WTC11 (cell line): ENCODE measurements at regions not wholly inside any gene's neighbourhood (a gene's known extent, or its start where the extent isn't known, plus 50 kb on each side); places are given as distances from the start of the nearest gene placed in this dataset.

Source experiments
- ATAC-seq: fragments of 200-7000 bp; cut with Tn5 transposase; 2 replicates; pipeline ENCODE4 v1.10.0; 2021; ENCODE audit warnings: mild to moderate bottlenecking, moderate library complexity
- CTCF ChIA-PET: fragments of 300-600 bp; sonication (Branson Sonifier 250); formaldehyde crosslinking; loops from one replicate; lab custom pipeline; 2021; ENCODE audit warnings: antibody characterized with exemption; lab: Charles Lee
- POLR2A ChIA-PET: fragments of 350-600 bp; sonication (Branson Sonifier 250); formaldehyde crosslinking; loops from one replicate; lab custom pipeline; 2021; ENCODE audit warnings: antibody characterized with exemption; lab: Charles Lee
- DNase-seq: peaks from one replicate; pipeline ENCODE4 v3.0.0; 2021; ENCODE audit warnings: low spot score
- H3K27ac Mint-ChIP-seq: 2 replicates; pipeline ENCODE4 v1.8.0; 2021; ENCODE audit warnings: mixed read lengths
- H3K27me3 Mint-ChIP-seq: 2 replicates; pipeline ENCODE4 v1.8.0; 2021; ENCODE audit warnings: low read depth, mild to moderate bottlenecking, moderate library complexity, mixed read lengths
- H3K36me3 Mint-ChIP-seq: 2 replicates; pipeline ENCODE4 v1.8.0; 2021; ENCODE audit warnings: mixed read lengths
- H3K4me1 Mint-ChIP-seq: 2 replicates; pipeline ENCODE4 v1.8.0; 2022; ENCODE audit warnings: mixed read lengths
- H3K4me3 Mint-ChIP-seq: 2 replicates; pipeline ENCODE4 v1.8.0; 2021; ENCODE audit warnings: mild to moderate bottlenecking, moderate library complexity, mixed read lengths
- H3K9me3 Mint-ChIP-seq: 2 replicates; pipeline ENCODE4 v1.8.0; 2021; ENCODE audit warnings: mixed read lengths
- ATF1 ChIP-seq: sonication (generic); formaldehyde crosslinking; IDR thresholded peaks from 2 replicates; pipeline ENCODE4 v1.8.1; 2023; ENCODE audit warnings: mild to moderate bottlenecking, moderate library complexity, missing genetic modification reagents
- CREM ChIP-seq: sonication (generic); formaldehyde crosslinking; IDR thresholded peaks from 2 replicates; pipeline ENCODE4 v1.8.1; 2022; ENCODE audit warnings: mild to moderate bottlenecking, missing genetic modification reagents, moderate library complexity
- ELF4 ChIP-seq: sonication (generic); formaldehyde crosslinking; IDR thresholded peaks from 2 replicates; pipeline ENCODE4 v1.8.1; 2022; ENCODE audit warnings: low read depth, mild to moderate bottlenecking, moderate library complexity, missing genetic modification reagents
- EMX1 ChIP-seq: fragments of 250-450 bp; sonication (Bioruptor Pico); IDR thresholded peaks from 2 replicates; pipeline ENCODE4 v1.8.0; 2021; ENCODE audit warnings: mild to moderate bottlenecking
- GRHL2 ChIP-seq: fragments of 250-450 bp; sonication (Bioruptor Pico); IDR thresholded peaks from 2 replicates; pipeline ENCODE4 v1.8.0; 2022; ENCODE audit warnings: mild to moderate bottlenecking, moderate library complexity; ENCODE audit not compliant: insufficient replicate concordance, severe bottlenecking
- IRF2 ChIP-seq: sonication (generic); formaldehyde crosslinking; IDR thresholded peaks from 2 replicates; pipeline ENCODE4 v1.8.0; 2022; ENCODE audit warnings: low read depth, missing genetic modification reagents, borderline replicate concordance
- KAT7 ChIP-seq: sonication (generic); formaldehyde crosslinking; IDR thresholded peaks from 2 replicates; pipeline ENCODE4 v1.8.1; 2023; ENCODE audit warnings: missing genetic modification reagents, mild to moderate bottlenecking, borderline replicate concordance
- MXD4 ChIP-seq: fragments of 250-450 bp; sonication (Bioruptor Pico); IDR thresholded peaks from 2 replicates; pipeline ENCODE4 v1.8.0; 2021; ENCODE audit warnings: mild to moderate bottlenecking, moderate library complexity, borderline replicate concordance
- NR1H2 ChIP-seq: sonication (generic); formaldehyde crosslinking; IDR thresholded peaks from 2 replicates; pipeline ENCODE4 v1.9.0; 2021; ENCODE audit warnings: mild to moderate bottlenecking, moderate library complexity, missing genetic modification reagents
- OVOL2 ChIP-seq: fragments of 250-450 bp; sonication (Bioruptor Pico); IDR thresholded peaks from 2 replicates; pipeline ENCODE4 v1.9.0; 2021; ENCODE audit warnings: mild to moderate bottlenecking, borderline replicate concordance
- RELA ChIP-seq: sonication (generic); formaldehyde crosslinking; IDR thresholded peaks from 2 replicates; pipeline ENCODE4 v1.8.1; 2022; ENCODE audit warnings: missing genetic modification reagents, mild to moderate bottlenecking, borderline replicate concordance
- RORB ChIP-seq: fragments of 250-450 bp; sonication (Bioruptor Pico); IDR thresholded peaks from 2 replicates; pipeline ENCODE4 v1.9.0; 2021; ENCODE audit warnings: mild to moderate bottlenecking
- TEAD1 ChIP-seq: sonication (generic); formaldehyde crosslinking; IDR thresholded peaks from 2 replicates; pipeline ENCODE4 v1.8.0; 2022; ENCODE audit warnings: mild to moderate bottlenecking, missing genetic modification reagents
- TP53 ChIP-seq: sonication (generic); formaldehyde crosslinking; IDR thresholded peaks from 2 replicates; pipeline ENCODE4 v1.8.1; 2023; ENCODE audit warnings: mild to moderate bottlenecking, missing genetic modification reagents
- ZNF219 ChIP-seq: sonication (generic); formaldehyde crosslinking; IDR thresholded peaks from 2 replicates; pipeline ENCODE4 v1.8.0; 2023; ENCODE audit warnings: missing genetic modification reagents, mild to moderate bottlenecking, borderline replicate concordance
- ZNF317 ChIP-seq: sonication (generic); formaldehyde crosslinking; IDR thresholded peaks from 2 replicates; pipeline ENCODE4 v1.8.1; 2023; ENCODE audit warnings: low read depth, mild to moderate bottlenecking, moderate library complexity, missing genetic modification reagents, borderline replicate concordance
- ZNF671 ChIP-seq: fragments of 250-450 bp; sonication (Bioruptor Pico); IDR thresholded peaks from 2 replicates; pipeline ENCODE4 v1.8.0; 2021; ENCODE audit warnings: mild to moderate bottlenecking
- TF ChIP-seq, protein P1 (sequence below): fragments of 250-450 bp; sonication (Bioruptor Pico); conservative IDR thresholded peaks from 2 replicates; pipeline ENCODE4 v1.9.0; 2021; ENCODE audit warnings: mild to moderate bottlenecking
- TF ChIP-seq, protein P2 (sequence below): sonication (generic); formaldehyde crosslinking; IDR thresholded peaks from 2 replicates; pipeline ENCODE4 v1.8.1; 2023; ENCODE audit warnings: mild to moderate bottlenecking, missing genetic modification reagents
- TF ChIP-seq, protein P3 (sequence below): sonication (generic); formaldehyde crosslinking; IDR thresholded peaks from 2 replicates; pipeline ENCODE4 v1.8.1; 2022; ENCODE audit warnings: low read depth, mild to moderate bottlenecking, moderate library complexity, missing genetic modification reagents, borderline replicate concordance
- TF ChIP-seq, protein P4 (sequence below): fragments of 200-600 bp; IDR thresholded peaks from 2 replicates; pipeline ENCODE4 v1.8.0; 2022; ENCODE audit warnings: antibody characterized with exemption
- TF ChIP-seq, protein P5 (sequence below): sonication (generic); formaldehyde crosslinking; IDR thresholded peaks from 2 replicates; pipeline ENCODE4 v1.8.1; 2022; ENCODE audit warnings: mild to moderate bottlenecking, moderate library complexity, missing genetic modification reagents
- TF ChIP-seq, protein P6 (sequence below): fragments of 250-450 bp; sonication (Bioruptor Pico); IDR thresholded peaks from 2 replicates; pipeline ENCODE4 v1.9.0; 2021; ENCODE audit warnings: mild to moderate bottlenecking

DNA sequence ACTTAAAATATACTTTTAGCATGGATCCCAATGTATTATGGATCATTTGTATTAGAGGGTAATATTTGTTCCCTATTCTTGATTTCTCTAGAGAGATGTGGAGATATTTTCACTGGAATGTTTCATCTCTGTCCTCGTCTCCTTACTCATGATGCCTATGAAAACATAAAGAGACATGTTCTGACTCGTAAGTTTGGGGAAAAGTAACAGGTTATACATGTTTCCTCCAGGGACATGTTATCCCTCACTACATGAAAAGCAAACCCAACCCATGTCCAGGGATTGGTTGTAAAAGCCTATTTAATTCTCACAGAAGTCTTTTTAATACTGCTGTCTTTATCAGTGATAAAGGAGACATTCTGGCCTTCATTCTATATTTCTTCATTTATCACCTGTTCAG lies 621.4 kb downstream of the GABRG1 start (continued):
- TF ChIP-seq RELA (CRISPR knock-in tag) (no peak), EMX1 (CRISPR knock-in tag) (no peak), ZNF317 (CRISPR knock-in tag) (no peak), RORB (CRISPR knock-in tag) (no peak), TEAD1 (CRISPR knock-in tag) (no peak)
- TF ChIP-seq, protein P1, sequence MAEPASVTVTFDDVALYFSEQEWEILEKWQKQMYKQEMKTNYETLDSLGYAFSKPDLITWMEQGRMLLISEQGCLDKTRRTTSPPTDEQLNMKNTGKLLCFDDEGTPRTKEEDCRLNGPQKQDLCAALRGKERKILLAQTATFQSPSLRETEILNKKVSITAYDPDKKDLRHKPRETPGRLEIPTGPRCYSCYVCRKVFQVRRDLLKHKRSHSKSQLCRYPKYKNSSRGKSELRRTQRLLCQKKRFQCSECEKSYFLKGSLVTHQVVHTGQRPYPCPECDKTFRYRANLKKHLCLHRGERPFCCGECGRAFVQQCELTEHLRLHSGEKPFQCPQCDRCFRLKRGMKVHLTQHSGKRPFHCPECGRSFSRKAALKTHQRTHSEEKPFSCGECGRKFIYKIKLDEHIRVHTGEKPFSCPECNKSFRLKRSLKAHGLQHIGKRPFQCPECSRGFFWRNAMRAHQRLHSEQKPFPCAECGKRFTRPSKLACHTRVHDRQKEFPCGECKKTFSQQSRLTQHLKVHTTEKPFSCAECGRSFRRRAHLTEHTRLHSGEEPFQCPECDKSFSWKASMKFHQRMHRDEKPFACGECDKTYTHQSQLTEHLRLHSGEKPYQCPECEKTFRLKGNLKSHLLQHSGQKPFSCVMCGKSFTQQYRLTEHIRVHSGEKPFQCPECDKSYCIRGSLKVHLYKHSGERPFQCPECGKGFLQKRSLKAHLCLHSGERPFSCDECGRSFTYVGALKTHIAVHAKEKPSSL (CRISPR knock-in tag), result no peak
- TF ChIP-seq, protein P2, sequence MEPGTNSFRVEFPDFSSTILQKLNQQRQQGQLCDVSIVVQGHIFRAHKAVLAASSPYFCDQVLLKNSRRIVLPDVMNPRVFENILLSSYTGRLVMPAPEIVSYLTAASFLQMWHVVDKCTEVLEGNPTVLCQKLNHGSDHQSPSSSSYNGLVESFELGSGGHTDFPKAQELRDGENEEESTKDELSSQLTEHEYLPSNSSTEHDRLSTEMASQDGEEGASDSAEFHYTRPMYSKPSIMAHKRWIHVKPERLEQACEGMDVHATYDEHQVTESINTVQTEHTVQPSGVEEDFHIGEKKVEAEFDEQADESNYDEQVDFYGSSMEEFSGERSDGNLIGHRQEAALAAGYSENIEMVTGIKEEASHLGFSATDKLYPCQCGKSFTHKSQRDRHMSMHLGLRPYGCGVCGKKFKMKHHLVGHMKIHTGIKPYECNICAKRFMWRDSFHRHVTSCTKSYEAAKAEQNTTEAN (CRISPR knock-in tag), result no peak
- TF ChIP-seq, protein P3, sequence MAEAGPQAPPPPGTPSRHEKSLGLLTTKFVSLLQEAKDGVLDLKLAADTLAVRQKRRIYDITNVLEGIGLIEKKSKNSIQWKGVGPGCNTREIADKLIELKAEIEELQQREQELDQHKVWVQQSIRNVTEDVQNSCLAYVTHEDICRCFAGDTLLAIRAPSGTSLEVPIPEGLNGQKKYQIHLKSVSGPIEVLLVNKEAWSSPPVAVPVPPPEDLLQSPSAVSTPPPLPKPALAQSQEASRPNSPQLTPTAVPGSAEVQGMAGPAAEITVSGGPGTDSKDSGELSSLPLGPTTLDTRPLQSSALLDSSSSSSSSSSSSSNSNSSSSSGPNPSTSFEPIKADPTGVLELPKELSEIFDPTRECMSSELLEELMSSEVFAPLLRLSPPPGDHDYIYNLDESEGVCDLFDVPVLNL (CRISPR knock-in tag), result no peak
- TF ChIP-seq, all 79 proteins: peak for 0

DNA sequence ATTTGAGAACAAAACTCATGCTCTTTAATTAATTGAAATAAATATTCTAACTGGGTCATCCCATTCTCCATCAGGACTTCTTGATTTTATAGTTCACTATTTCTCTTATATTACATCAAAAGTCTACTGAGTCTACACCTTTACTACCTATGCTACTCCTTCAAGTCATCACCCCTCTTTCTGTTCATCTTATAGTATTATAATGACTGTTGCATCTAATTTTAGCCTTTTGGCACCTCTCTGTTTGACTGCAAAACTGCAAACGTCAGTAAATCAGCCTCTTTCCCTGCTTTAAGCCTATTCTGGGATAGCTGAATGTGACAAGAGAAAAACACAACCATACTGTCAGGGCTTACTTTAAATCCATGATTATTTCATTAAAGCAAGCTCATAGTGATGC lies 639.1 kb downstream of the GABRG1 start:
- no peaks in the 10 kb centered on the region for H3K27me3 Mint-ChIP-seq
- ChIA-PET CTCF (no interaction called here), POLR2A (no interaction called here)
- no peaks in the 10 kb centered on the region for H3K9me3 Mint-ChIP-seq
- no peak for DNase-seq
- H3K27ac Mint-ChIP-seq, result no peak overlapping the region
- no peak for ATAC-seq
- H3K4me3 Mint-ChIP-seq, result no peak overlapping the region
- TF ChIP-seq ZNF219 (CRISPR knock-in tag) (no peak), RELA (CRISPR knock-in tag) (no peak)
- no peaks in the 10 kb centered on the region for H3K36me3 Mint-ChIP-seq
- no peaks in the 10 kb centered on the region for H3K4me1 Mint-ChIP-seq

DNA sequence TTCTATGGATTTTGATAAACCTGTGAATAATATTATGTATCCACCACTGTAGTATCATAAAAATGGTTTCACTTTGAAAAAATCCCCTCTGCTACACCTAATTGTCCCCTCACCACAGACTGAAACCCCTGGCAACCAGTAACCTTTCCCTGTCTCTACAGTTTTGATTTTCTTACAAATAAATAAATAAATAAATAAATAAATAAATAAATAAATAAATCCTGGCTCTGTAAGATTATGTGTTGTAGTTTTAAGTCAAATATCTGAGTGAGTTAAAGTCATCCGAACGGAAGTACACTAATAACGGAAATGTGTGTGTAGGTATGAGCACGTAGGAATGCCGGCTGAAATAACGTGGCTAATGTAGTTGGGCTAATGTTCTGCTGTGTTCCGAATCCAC lies 641.5 kb downstream of the GABRG1 start:
- ChIA-PET CTCF (no interaction called here), POLR2A (no interaction called here)
- no peaks in the 10 kb centered on the region for H3K4me1 Mint-ChIP-seq
- no peak overlapping the region for H3K4me3 Mint-ChIP-seq
- peaks cover 4% of the 10 kb centered on the region; the same call in 1 of the 2 replicates for H3K36me3 Mint-ChIP-seq
- H3K27ac Mint-ChIP-seq, result no peak overlapping the region
- peaks cover 8% of the 10 kb centered on the region for H3K9me3 Mint-ChIP-seq
- ATAC-seq (no peak), DNase-seq (no peak)
- H3K27me3 Mint-ChIP-seq, result no peaks in the 10 kb centered on the region
- TF ChIP-seq, protein P4, sequence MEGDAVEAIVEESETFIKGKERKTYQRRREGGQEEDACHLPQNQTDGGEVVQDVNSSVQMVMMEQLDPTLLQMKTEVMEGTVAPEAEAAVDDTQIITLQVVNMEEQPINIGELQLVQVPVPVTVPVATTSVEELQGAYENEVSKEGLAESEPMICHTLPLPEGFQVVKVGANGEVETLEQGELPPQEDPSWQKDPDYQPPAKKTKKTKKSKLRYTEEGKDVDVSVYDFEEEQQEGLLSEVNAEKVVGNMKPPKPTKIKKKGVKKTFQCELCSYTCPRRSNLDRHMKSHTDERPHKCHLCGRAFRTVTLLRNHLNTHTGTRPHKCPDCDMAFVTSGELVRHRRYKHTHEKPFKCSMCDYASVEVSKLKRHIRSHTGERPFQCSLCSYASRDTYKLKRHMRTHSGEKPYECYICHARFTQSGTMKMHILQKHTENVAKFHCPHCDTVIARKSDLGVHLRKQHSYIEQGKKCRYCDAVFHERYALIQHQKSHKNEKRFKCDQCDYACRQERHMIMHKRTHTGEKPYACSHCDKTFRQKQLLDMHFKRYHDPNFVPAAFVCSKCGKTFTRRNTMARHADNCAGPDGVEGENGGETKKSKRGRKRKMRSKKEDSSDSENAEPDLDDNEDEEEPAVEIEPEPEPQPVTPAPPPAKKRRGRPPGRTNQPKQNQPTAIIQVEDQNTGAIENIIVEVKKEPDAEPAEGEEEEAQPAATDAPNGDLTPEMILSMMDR, result no peak
- TF ChIP-seq ELF4 (CRISPR knock-in tag), result no peak
- TF ChIP-seq OVOL2 (CRISPR knock-in tag), result no peak
- no peak for TF ChIP-seq KAT7 (CRISPR knock-in tag)
- TF ChIP-seq NR1H2 (CRISPR knock-in tag), result no peak
- no peak for TF ChIP-seq MXD4
- no peak for TF ChIP-seq GRHL2
- TF ChIP-seq TP53, result no peak
- TF ChIP-seq IRF2 (CRISPR knock-in tag), result no peak
- no peak for TF ChIP-seq ZNF671
- TF ChIP-seq CREM (CRISPR knock-in tag), result no peak
- TF ChIP-seq, protein P5, sequence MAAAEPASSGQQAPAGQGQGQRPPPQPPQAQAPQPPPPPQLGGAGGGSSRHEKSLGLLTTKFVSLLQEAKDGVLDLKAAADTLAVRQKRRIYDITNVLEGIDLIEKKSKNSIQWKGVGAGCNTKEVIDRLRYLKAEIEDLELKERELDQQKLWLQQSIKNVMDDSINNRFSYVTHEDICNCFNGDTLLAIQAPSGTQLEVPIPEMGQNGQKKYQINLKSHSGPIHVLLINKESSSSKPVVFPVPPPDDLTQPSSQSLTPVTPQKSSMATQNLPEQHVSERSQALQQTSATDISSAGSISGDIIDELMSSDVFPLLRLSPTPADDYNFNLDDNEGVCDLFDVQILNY (CRISPR knock-in tag), result no peak
- TF ChIP-seq ATF1 (CRISPR knock-in tag), result no peak
- TF ChIP-seq, protein P6, sequence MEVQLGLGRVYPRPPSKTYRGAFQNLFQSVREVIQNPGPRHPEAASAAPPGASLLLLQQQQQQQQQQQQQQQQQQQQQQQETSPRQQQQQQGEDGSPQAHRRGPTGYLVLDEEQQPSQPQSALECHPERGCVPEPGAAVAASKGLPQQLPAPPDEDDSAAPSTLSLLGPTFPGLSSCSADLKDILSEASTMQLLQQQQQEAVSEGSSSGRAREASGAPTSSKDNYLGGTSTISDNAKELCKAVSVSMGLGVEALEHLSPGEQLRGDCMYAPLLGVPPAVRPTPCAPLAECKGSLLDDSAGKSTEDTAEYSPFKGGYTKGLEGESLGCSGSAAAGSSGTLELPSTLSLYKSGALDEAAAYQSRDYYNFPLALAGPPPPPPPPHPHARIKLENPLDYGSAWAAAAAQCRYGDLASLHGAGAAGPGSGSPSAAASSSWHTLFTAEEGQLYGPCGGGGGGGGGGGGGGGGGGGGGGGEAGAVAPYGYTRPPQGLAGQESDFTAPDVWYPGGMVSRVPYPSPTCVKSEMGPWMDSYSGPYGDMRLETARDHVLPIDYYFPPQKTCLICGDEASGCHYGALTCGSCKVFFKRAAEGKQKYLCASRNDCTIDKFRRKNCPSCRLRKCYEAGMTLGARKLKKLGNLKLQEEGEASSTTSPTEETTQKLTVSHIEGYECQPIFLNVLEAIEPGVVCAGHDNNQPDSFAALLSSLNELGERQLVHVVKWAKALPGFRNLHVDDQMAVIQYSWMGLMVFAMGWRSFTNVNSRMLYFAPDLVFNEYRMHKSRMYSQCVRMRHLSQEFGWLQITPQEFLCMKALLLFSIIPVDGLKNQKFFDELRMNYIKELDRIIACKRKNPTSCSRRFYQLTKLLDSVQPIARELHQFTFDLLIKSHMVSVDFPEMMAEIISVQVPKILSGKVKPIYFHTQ (CRISPR knock-in tag), result no peak
